ENCODE measurements at regions not wholly inside any gene's neighbourhood (a gene's known extent, or its start where the extent isn't known, plus 50 kb on each side); places are given as distances from the start of the nearest gene placed in this dataset.
A peak's percentile ranks its signal among the peaks of the same experiment; 100 is the strongest.

- peak; percentile 46 for DNase-seq (ENCODE audit: low spot score)
- no peak overlapping the region for H3K4me3 ChIP-seq (ENCODE audit: low read depth, low read length, poor library complexity, severe bottlenecking)
- H3K36me3 ChIP-seq (ENCODE audit: insufficient read depth, low read length, poor library complexity, severe bottlenecking) = no peaks in the 10 kb centered on the region
- no peaks in the 10 kb centered on the region for H3K9me3 ChIP-seq (ENCODE audit: low read depth, low read length, poor library complexity, severe bottlenecking)
- ChIA-PET CTCF (no interaction called here), POLR2A (ENCODE audit: low non-redundant PET) (no interaction called here)
- H3K27ac ChIP-seq (ENCODE audit: low read depth, low read length, poor library complexity, severe bottlenecking) = no peak overlapping the region
- intact Hi-C loops (cut with micrococcal nuclease; ENCODE audit: unreplicated experiment) = no loop called here
- H3K4me1 ChIP-seq (ENCODE audit: insufficient read depth, low read length, poor library complexity, severe bottlenecking) = no peaks in the 10 kb centered on the region
- TF ChIP-seq, protein P1, sequence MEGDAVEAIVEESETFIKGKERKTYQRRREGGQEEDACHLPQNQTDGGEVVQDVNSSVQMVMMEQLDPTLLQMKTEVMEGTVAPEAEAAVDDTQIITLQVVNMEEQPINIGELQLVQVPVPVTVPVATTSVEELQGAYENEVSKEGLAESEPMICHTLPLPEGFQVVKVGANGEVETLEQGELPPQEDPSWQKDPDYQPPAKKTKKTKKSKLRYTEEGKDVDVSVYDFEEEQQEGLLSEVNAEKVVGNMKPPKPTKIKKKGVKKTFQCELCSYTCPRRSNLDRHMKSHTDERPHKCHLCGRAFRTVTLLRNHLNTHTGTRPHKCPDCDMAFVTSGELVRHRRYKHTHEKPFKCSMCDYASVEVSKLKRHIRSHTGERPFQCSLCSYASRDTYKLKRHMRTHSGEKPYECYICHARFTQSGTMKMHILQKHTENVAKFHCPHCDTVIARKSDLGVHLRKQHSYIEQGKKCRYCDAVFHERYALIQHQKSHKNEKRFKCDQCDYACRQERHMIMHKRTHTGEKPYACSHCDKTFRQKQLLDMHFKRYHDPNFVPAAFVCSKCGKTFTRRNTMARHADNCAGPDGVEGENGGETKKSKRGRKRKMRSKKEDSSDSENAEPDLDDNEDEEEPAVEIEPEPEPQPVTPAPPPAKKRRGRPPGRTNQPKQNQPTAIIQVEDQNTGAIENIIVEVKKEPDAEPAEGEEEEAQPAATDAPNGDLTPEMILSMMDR (conservative IDR thresholded peaks at IDR 0.05; ENCODE audit: low read depth, low read length) = no peak
- TF ChIP-seq EZH2 (IDR thresholded peaks at IDR 0.05; ENCODE audit: borderline replicate concordance, low read depth, low read length, poor library complexity, severe bottlenecking) = no peak
- no peaks in the 10 kb centered on the region for H3K27me3 ChIP-seq (replicated peaks; ENCODE audit: insufficient read depth, low read depth, low read length, poor library complexity)
- no TSS peak for BruUV-seq (replicated peaks)
Observed at GRCh38 chr5:107025712-107026497, 644.8 kb downstream of the EFNA5 start.

DNA sequence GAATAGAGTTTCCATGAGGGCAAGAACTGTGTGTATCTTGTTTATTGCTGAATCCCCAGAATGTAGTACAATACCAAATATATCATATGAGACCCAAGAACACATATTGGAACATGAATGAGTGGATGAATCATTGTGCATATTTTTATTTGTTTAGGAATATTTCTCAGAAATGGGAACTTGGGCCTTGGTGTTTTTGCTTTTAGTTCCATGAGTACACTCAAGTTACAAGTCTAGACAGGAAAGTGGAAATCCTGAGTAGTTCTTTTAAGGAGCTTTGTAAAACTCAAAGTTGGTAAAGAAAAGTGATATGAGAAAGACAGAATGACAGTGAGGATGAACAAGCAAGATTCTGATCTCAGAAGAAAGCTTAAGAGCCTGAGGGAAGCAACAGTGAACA lies 647.0 kb downstream of the EFNA5 start:
- intact Hi-C loops (cut with micrococcal nuclease; ENCODE audit: unreplicated experiment) = no loop called here
- no TSS peak for BruUV-seq (replicated peaks)
- no peak overlapping the region for H3K4me3 ChIP-seq (ENCODE audit: low read depth, low read length, poor library complexity, severe bottlenecking)
- H3K27ac ChIP-seq (ENCODE audit: low read depth, low read length, poor library complexity, severe bottlenecking) = no peak overlapping the region
- H3K9me3 ChIP-seq (ENCODE audit: low read depth, low read length, poor library complexity, severe bottlenecking) = no peaks in the 10 kb centered on the region
- no peaks in the 10 kb centered on the region for H3K36me3 ChIP-seq (ENCODE audit: insufficient read depth, low read length, poor library complexity, severe bottlenecking)
- H3K4me1 ChIP-seq (ENCODE audit: insufficient read depth, low read length, poor library complexity, severe bottlenecking) = no peaks in the 10 kb centered on the region
- ChIA-PET POLR2A (ENCODE audit: low non-redundant PET) (no interaction called here), CTCF (no interaction called here)
- TF ChIP-seq EZH2 (IDR thresholded peaks at IDR 0.05; ENCODE audit: borderline replicate concordance, low read depth, low read length, poor library complexity, severe bottlenecking) = no peak
- TF ChIP-seq, protein P1 (conservative IDR thresholded peaks at IDR 0.05; ENCODE audit: low read depth, low read length) = no peak
- no peaks in the 10 kb centered on the region for H3K27me3 ChIP-seq (replicated peaks; ENCODE audit: insufficient read depth, low read depth, low read length, poor library complexity)
- DNase-seq (ENCODE audit: low spot score) = no peak

GRCh38 chr5:107021575-107021974 lies 649.2 kb downstream of the EFNA5 start:
- no peak overlapping the region for H3K4me3 ChIP-seq (ENCODE audit: low read depth, low read length, poor library complexity, severe bottlenecking)
- no TSS peak for BruUV-seq (replicated peaks)
- no peaks in the 10 kb centered on the region for H3K9me3 ChIP-seq (ENCODE audit: low read depth, low read length, poor library complexity, severe bottlenecking)
- ChIA-PET CTCF (no interaction called here), POLR2A (ENCODE audit: low non-redundant PET) (no interaction called here)
- no peak overlapping the region for H3K27ac ChIP-seq (ENCODE audit: low read depth, low read length, poor library complexity, severe bottlenecking)
- no peaks in the 10 kb centered on the region for H3K4me1 ChIP-seq (ENCODE audit: insufficient read depth, low read length, poor library complexity, severe bottlenecking)
- no peak for DNase-seq (ENCODE audit: low spot score)
- no peak for TF ChIP-seq EZH2 (IDR thresholded peaks at IDR 0.05; ENCODE audit: borderline replicate concordance, low read depth, low read length, poor library complexity, severe bottlenecking)
- TF ChIP-seq, protein P1 (conservative IDR thresholded peaks at IDR 0.05; ENCODE audit: low read depth, low read length) = no peak
- H3K36me3 ChIP-seq (ENCODE audit: insufficient read depth, low read length, poor library complexity, severe bottlenecking) = no peaks in the 10 kb centered on the region
- intact Hi-C loops (cut with micrococcal nuclease; ENCODE audit: unreplicated experiment) = no loop called here
- no peaks in the 10 kb centered on the region for H3K27me3 ChIP-seq (replicated peaks; ENCODE audit: insufficient read depth, low read depth, low read length, poor library complexity)

Data from A673 (cell line).